GM18499 (cell line): ENCODE measurements at regions not wholly inside any gene's neighbourhood (a gene's known extent, or its start where the extent isn't known, plus 50 kb on each side); places are given as distances from the start of the nearest gene placed in this dataset.
"Not testable (repeated sequence)": the region's sequence is repeated elsewhere in the genome, so short reads cannot be mapped to it uniquely, and the experiment has no call there.

Experiments used
- ATAC-seq: cut with Tn5 transposase; IDR thresholded peaks from one replicate; pipeline ENCODE4 v1.9.1; 2021; ENCODE audit warnings: moderate number of reproducible peaks; ENCODE audit not compliant: insufficient read depth, unreplicated experiment

GRCh38 chr12:72146495-72146894, 125.7 kb upstream of the TRHDE start:
- no peak for ATAC-seq

GRCh38 chr12:72148709-72149108, 123.5 kb upstream of the TRHDE start:
- ATAC-seq = no peak

- ATAC-seq = no peak
Observed at GRCh38 chr12:72162875-72163274, 109.3 kb upstream of the TRHDE start.

- ATAC-seq = no peak
Observed at GRCh38 chr12:72168851-72169250, 103.3 kb upstream of the TRHDE start.

GRCh38 chr12:72173974-72174373, 98.2 kb upstream of the TRHDE start:
- ATAC-seq = no peak

- ATAC-seq = no peak
Observed at GRCh38 chr12:72178244-72178643, 93.9 kb upstream of the TRHDE start.

- ATAC-seq = no peak
Observed at GRCh38 chr12:72178871-72179270, 93.3 kb upstream of the TRHDE start.

GRCh38 chr12:72179841-72180240, 92.3 kb upstream of the TRHDE start:
- ATAC-seq = no peak

- not testable (repeated sequence) for ATAC-seq
Observed at GRCh38 chr12:72184971-72185533, 87.1 kb upstream of the TRHDE start.

- ATAC-seq = no peak
Observed at GRCh38 chr12:72189266-72189665, 82.9 kb upstream of the TRHDE start.

GRCh38 chr12:72191761-72192160, 80.4 kb upstream of the TRHDE start:
- no peak for ATAC-seq

GRCh38 chr12:72197790-72198189, 74.4 kb upstream of the TRHDE start:
- no peak for ATAC-seq

- ATAC-seq = no peak
Observed at GRCh38 chr12:72201457-72201856, 70.7 kb upstream of the TRHDE start.

- no peak for ATAC-seq
Observed at GRCh38 chr12:72203764-72204335, 68.3 kb upstream of the TRHDE start.

- ATAC-seq = no peak
Observed at GRCh38 chr12:72207079-72207478, 65.1 kb upstream of the TRHDE start.

- no peak for ATAC-seq
Observed at GRCh38 chr12:72207486-72208409, 64.4 kb upstream of the TRHDE start.

- no peak for ATAC-seq
Observed at GRCh38 chr12:72209086-72209485, 63.1 kb upstream of the TRHDE start.

- no peak for ATAC-seq
Observed at GRCh38 chr12:72214163-72214562, 58.0 kb upstream of the TRHDE start.

- ATAC-seq = not testable (repeated sequence)
Observed at GRCh38 chr12:72215287-72215686, 56.9 kb upstream of the TRHDE start.

- ATAC-seq = no peak
Observed at GRCh38 chr12:72219937-72220336, 52.2 kb upstream of the TRHDE start.
